ENCODE measurements at regions not wholly inside any gene's neighbourhood (a gene's known extent, or its start where the extent isn't known, plus 50 kb on each side); places are given as distances from the start of the nearest gene placed in this dataset.

- no peak for DNase-seq
These were observed 258.8 kb downstream of the CYP26B1 start for GRCh38 chr2:71888751-71889445.

- no peak for DNase-seq
These were observed 260.5 kb downstream of the CYP26B1 start for GRCh38 chr2:71887196-71887595.

GRCh38 chr2:71886241-71886640, 261.4 kb downstream of the CYP26B1 start:
- no peak for DNase-seq

DNA sequence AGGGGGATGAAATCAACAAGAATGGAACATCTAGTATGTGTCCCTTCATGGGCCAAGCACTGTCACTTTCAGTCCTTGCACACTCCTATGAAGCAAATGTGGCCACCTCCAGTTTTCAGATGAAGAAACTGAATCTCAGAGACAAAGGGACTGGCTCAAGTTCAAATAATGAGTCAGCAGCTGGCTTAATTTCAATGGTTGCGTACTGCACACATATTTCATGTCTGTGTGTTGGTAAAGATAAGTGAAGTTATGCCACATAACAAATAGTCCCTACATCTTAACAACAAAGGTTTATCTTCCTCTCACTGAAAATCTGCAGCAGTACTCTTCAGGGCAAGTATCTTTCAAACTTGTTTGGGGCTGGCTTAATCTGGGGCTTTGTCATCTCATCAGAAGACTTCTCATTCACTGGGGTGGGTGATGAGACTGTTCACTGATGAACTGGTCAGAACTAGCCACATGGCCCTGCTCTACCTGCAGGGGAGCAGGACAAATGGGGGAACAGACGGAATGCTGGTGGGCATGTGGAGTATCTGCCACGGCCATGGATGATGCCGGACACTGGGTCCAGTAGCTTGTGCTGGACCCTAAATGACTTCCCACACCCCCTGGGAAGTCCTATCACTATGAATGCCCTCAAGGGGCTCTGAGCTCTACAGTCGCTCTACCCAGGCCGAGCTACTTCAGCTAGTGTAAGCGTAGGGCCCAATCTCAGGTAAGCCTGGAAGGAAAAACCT, 263.2 kb downstream of the CYP26B1 start:
- DNase-seq: peak; percentile 67

DNA sequence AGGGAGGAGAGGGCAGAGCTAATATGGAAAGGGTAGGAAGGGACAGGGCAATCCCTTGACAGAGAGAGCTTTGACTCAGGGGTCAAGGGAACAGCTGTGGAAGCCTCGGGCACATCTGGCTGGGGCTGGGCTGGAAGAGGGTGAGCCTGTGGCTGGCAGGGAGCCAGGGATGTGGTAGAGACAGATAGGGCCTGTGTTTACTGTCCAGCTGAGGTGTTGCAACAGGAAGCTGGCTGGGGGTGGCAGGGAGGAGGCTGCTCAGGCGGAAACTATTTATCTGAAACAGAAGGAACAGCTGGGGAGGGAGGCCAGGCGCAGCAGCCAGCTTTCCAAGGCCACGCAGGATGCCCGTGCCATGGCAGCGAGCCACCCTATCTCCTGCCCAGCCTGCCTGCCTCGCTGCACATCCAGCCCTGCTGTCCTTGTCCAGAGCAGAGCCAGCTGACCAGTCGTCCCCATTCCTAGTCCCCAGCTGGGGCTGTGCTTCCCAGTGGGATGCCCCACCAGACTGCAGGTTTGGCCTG, 264.7 kb downstream of the CYP26B1 start:
- DNase-seq: peak; percentile 91

GRCh38 chr2:71882236-71882946, 265.3 kb downstream of the CYP26B1 start:
- no peak for DNase-seq

DNA sequence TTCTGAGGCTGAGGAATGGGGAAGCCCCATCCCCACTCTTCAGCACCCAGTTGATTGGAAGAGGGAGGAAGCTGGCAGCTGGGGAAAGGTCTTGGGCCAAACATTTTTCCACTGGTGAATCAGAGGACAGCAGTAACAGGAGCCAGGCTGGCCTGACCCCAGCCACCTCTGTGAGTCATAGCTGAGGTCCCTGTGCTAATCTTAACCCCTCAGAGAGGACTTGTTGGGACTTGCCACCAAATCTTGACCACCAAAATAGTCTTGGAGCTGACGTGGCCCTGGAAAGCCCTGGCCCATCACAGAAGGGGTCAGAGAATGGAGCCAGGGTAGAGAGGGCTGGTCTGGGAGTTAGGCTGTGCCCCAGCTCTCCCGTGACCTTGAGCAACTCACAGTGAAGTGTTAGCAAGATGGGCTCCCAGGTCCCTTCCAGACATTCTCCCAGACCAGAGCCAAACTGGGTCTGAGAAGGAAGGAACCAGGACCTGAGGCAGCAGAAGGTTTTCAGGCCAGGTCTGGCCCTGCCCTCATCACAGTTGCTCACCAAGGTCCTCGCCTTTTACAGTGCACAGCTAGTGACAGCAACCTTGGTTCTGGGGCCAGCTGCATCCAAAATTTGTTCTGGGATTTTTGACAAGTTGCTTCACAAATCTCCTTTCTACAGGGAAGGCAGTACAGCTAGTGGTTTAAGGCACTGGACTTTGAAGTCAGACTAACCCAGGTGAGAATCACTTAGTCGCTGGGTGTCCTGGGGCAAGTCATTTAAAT, 266.6 kb downstream of the CYP26B1 start:
- DNase-seq: no peak

- no peak for DNase-seq
These were observed 267.4 kb downstream of the CYP26B1 start for GRCh38 chr2:71880287-71880686.

GRCh38 chr2:71879509-71880184, 268.0 kb downstream of the CYP26B1 start:
- DNase-seq: no peak

- no peak for DNase-seq
These were observed 268.8 kb downstream of the CYP26B1 start for GRCh38 chr2:71878626-71879508.

DNA sequence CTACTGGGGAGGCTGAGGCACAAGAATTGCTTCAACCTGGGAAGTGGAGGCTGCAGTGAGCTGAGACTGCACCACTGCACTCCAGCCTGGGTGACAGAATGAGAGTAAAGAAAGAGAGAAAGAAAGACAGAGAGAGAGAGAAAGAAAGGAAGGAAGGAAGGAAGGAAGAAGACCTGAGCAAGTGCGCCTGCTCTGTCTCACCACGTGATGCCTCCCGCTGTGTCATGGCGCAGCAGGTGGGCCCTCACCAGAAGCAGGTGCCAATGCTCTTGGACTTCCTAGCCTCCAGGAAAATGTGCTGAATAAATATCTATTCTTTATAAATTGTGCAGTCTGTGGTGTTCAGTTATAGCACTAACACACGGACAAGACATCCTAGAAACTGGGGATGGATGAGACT, 270.0 kb downstream of the CYP26B1 start:
- DNase-seq: no peak

DNA sequence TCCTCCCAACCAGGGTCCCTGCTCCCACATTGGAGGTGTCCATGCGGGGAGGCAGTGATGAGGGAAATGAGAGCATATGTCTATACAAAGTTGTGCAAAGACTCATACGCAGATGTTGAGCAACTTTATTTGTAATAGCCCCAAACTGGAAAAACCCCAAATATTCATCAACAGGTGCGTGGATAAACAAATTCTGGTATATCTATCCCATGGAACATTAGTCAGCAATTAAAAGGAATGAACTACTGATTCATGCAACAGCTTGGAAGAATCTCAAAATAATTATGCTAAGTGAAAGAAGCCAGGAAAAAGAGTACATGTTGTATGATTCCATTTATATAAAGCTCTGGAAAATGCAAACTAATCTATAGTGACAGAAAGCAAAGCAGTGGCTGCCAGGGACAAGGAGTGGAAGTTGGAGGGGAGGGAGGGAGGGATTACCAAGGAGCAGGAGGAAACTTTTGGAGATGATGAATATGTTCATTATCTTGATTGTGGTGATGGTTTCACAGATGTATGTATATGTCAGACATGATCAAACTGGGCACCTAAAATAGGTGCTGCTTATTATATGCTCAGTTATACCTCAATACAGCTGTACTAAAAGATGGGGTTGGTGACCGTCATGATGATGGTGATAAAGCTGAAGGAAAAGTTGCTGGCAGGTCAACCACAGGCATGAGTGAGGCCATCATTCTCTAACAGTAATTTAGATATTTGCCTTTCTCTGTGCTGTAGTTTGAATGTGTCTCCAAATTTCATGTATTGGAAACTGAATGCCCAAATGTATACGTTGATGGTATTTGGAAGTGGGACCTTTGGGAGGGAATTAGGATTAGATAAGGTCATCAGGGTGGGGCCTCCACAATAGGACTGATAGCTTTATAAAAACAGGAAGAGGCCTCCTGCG, 270.9 kb downstream of the CYP26B1 start:
- DNase-seq: no peak

DNA sequence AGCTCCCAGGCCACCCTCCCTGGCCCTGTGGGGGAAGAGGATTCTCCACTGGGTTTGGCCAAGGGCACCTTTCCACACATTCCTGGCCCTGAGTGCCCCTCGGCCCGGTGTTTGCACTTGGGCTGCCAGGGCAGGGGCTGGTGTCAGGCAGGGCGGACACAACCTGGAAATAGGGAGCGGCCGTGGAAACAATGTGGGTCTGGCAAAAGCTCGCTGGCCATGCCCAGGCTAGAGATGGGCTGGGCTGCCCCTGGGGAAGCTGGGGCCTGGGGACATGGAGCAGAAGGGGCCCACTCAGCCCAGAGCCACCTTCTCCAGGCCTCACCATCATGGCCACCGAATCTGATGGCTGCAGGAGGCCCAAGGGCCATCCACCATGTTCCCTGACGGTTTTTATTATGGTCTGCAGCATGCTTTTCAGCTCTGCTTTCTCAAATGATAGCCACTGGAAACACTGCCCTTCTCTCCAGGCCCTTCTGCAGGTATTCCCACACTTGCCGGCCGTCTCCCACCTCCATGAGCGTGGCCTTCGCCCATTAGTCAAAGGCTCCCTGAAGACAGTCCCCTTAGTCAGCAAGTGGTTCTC, 275.1 kb downstream of the CYP26B1 start:
- DNase-seq: no peak

DNA sequence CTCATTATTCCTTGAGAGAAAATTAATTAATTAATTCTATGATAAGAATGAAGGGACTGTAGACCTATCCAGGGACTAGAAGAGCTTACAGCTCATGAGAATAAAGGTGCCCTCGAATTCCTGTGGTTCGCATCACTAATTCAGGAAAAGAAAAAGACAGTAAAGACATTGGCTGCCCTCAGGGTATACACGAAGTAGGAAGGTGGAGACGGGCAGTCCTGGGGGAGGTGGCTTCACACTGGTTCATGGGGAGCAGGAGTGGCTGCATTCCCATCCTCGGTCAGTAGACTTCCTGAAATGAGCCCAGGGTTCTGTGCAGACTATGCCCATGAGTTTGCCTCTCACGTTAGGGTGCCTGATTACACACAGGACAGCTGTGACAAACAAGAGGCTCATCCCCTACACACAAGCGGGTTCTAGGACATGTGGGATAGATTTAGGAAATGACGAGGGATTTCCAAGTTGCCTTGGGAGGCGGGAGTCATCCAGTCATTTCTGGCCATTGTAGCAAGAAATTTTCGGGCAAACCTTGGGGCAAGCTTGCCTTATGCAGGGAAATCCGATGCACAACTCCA, 282.2 kb downstream of the CYP26B1 start:
- no peak for DNase-seq

DNA sequence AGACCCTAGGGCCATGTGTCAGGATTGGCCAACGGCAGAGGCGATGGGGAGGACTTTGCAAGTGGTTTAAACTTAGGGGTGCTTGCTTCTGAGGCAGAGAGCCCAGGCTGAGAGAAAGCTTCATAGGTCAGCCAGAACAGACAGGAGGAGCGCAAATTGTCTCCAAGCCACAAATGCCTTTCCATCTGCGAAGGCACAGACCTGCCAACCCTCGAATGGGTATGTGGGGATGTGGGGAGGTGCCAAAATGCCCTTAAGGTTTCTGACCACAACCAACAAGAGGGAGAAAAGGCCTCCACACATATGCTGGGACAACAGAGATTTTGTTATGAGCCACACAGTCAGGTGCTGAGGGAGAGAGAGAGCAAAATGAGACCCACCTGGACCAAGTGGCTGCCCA, 283.6 kb downstream of the CYP26B1 start:
- DNase-seq: no peak

GRCh38 chr2:71863396-71863795, 284.3 kb downstream of the CYP26B1 start:
- no peak for DNase-seq

GRCh38 chr2:71862921-71863320, 284.7 kb downstream of the CYP26B1 start:
- DNase-seq: no peak

DNA sequence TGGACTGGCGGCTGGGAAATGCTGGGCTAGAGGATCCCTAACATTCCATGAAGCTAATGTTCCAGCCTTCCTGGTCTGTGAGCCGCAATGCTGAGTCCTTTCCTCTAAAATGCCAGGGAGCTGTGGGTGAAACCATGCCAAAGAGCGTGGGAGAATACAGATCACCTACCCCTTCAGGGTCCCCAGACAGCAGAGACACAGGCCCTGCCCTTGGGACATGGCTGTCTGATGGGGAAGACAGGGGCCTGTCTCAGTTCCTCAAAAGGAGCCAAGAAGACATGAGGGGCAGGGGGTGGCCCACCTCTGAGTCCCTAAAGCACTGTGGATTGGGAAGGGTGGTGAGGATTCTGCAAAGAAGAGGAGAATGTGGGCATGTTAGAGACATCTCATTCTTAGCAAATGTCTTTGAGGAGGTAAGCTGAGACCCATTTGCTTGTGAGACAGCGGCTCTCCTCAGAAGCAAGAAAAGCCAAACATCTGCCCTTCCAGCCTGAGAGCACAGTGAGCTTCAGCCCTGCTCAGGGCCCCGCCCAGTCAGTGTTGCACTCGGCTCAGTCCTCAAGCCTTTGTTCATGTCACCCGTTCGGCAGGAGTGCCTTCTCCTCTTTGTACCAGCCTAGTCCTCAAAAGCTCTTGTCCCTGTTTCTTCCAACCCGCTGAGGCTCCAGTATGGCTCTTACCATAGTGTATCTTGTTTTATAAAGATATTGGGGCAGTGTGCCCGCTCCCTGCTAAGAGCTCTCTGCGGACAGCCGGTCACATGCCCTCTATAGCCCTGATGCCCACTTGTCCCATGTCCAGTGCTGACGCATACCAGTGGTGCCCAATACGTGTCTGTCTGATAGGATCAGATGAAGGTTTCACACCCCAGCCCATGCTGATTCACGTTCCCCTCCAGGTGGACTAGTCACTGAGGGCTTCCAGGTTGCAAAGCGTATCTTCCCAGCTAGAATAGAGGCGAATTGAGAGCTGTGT, 286.2 kb downstream of the CYP26B1 start:
- DNase-seq: no peak

All from OCI-M1 (cell line).